Inferior parietal cortex (tissue), 1 donor: ENCODE measurements at regions not wholly inside any gene's neighbourhood (a gene's known extent, or its start where the extent isn't known, plus 50 kb on each side); places are given as distances from the start of the nearest gene placed in this dataset.
"Not testable (repeated sequence)": the region's sequence is repeated elsewhere in the genome, so short reads cannot be mapped to it uniquely, and the experiment has no call there.

Experiments used
- DNase-seq: peaks from one replicate; pipeline ENCODE4 v3.0.0-alpha.2; 2016; ENCODE audit errors: extremely low spot score

DNA sequence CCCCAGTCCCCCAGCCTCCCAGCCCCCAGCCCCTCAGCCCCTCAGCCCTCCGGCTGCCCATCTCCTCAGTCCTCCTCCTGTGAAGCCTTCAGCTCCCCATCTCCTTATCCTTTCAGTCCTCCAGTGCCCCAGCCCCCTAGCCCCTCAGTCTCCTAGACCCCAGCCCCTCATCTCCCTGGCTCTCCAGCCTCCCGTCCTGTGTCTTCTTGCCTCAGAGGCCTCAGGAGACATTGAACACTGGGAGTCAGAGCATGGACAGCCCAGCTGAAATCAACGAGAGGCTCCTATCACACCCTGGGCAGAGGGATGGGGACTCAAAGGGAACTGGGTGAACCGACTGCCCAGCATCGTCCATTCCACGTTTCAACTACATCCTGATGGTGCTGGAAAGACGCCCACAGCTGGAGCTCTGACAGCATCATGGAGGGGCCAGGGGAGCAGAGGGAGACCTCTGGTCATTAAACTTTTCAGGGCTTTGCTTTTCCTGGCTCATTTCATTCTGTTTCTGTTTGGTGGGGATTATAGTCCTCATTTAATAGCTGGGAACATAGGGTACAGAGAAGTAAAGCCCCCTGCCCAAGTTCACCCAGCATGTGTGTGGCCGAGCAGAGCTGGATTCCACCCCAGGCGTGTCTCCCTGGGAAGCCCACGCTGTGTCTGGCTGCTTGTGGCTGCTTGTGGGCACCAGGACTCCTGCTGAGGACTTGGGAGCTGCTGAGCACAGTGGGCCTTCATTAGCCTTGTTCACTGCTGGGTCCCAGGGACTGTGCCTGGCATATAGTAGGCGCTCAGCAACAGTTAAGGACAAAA, 396.7 kb downstream of the PTPRU start:
- no peak for DNase-seq

DNA sequence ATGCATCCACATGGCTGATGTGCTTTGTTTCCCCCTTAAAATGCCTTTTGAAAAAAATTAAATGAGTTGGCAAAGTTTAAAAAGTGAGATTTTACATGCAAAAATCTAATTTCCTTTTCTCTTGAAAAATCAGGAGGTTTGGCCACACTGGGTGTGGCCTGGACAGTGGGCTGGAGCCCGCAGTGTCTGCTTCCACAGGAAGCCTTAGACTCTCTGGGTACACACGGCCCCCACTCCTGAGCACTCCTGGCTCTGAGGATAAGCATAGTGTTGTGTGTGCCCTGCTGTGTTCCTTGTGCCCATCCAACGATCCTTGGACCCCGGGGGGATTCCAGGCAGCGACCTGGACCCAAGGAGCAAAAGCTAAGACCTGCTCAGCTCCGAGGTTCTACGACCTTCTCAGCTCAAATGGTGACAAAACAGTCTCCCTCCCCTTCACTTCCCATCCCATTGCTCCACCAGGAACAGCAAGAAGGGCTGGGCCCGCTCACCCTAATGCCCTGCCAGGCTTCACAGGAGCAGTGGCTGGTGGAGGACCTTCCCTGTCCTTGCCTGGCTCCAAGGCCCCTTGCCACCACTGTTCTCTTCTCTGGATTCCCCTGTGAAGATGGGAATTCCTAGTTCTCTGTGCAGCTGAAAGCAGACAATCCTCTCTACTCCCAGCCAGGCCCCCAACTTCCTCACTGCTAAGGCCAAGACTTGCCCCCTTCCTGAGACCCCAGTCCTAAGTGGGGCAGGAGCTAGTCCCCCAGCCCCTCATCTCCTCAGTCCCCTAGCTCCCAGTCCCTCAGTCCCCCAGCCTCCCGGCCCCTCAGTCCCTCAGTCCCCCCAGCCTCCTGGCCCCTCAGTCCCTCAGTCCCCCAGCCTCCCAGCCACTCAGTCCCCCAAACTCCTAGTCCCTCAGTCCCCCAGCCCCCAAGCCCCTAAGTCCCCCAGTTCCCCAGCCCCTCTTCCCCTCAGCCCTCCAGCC, 395.8 kb downstream of the PTPRU start:
- DNase-seq, result no peak

DNA sequence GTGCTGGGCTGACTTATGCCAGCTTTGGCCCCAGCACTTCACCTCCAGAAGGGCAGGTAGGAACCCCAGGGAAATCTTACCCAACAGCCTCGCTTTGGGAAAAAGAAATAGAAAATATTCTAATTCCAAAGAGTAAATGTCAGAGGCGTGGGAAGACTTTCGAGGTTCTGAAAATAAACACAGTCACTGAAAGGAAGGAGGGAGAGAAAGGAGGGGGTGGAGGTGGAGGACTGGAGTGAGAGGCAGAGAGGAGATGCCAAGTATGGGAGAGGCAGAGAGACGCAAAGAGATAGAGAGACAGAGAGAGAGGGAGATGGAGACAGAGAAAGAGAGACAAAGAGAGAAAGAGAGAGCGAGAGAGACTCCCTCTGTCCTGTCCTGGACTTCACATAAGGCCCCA, 395.0 kb downstream of the PTPRU start:
- no peak for DNase-seq

DNA sequence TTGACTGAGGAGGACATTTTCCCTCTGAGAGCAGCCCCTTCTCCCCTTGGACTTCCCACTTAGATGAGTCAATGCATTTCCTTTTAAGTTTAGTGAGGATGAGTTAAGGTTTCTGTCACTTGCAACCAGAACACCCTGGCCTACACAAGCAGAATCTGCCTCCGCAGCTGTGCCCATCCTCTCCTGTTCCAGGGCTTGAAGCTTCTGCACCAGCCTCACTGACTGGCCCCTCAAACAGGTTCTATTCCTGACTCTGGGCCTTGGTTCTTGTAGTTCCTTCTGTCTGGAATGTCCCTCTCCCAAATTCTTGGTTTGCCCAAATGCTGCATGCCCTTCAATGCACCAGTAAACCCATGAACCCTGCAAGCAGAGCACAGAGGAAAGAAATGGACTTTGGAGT, 394.4 kb downstream of the PTPRU start:
- no peak for DNase-seq

- DNase-seq, result no peak
Measured at GRCh38 chr1:29629814-29630516, 393.6 kb downstream of the PTPRU start.

- no peak for DNase-seq
Measured at GRCh38 chr1:29629401-29629800, 393.1 kb downstream of the PTPRU start.

- DNase-seq, result no peak
Measured at GRCh38 chr1:29628190-29628589, 391.9 kb downstream of the PTPRU start.

- DNase-seq, result no peak
Measured at GRCh38 chr1:29626726-29627125, 390.4 kb downstream of the PTPRU start.

DNA sequence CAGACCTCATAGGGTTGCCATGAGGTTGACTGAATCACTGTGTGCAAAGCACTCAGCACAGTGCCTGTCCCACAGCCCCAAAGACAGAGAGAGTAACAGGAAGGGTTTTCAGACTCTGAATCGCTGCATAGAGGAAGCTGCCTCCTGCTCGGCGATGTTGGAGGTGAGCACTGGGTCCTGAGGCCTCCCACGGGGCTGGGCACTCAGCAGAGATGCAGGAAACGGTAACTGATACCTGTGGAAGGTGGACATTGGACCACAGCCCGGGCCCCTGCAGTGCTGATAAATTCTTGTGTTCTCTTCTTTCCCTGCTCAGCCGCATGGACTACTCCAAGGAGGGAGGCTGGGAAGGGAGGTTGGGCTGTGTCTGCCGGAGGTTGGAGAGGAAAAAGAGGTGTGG, 389.7 kb downstream of the PTPRU start:
- no peak for DNase-seq

DNA sequence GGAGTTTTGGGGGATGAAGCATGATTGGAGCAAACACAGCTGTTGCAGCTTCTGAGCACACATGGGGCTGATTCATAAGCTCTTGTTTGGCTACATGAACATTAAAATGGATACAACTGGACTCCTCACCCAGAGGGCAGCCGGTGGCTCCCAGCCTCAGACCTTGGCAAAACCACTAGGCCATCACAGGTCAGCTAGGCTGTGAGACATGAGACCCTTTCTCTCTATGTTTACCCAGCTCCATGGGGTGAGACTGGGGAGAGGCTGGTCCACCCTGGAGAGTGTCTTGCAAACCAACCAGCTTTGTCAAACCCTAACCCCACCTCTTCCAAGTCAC, 388.7 kb downstream of the PTPRU start:
- no peak for DNase-seq

DNA sequence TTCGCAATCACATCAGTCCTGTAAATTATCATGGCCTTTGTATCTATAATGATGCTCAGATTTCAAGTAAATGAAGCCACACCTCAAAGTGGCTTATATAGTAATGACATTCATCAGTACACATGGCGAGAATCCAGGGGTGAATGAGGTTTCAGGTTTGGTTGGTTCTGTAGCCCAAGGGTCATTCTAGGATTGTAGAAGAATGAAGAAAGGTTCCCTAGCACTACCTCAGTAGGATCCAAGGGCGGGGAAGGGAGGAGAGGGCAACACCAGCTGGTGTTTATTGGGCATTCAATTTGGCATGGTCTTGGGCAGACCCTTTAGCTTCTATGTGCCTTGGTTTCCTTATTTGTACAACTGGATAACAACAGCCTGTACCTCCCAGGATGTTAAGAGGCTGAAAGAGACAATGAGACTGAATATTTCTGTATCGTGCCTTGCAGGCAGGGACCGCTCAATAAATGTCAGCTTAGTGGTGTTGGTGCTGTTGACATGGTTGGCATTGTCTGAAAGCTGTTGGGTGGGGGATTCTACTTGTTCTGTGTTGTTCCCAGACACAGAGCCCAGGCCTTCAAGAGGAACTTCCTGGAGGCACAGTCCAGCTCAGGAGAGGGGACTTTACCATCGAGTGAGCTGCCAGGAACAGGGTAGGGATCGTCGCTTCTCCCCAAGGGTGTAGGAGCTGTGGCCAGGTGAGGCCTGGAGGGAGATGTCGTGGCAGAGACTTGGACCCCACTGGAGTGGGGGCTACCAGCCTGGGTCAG, 388.2 kb downstream of the PTPRU start:
- DNase-seq, result no peak

GRCh38 chr1:29623501-29623900, 387.2 kb downstream of the PTPRU start:
- no peak for DNase-seq

DNA sequence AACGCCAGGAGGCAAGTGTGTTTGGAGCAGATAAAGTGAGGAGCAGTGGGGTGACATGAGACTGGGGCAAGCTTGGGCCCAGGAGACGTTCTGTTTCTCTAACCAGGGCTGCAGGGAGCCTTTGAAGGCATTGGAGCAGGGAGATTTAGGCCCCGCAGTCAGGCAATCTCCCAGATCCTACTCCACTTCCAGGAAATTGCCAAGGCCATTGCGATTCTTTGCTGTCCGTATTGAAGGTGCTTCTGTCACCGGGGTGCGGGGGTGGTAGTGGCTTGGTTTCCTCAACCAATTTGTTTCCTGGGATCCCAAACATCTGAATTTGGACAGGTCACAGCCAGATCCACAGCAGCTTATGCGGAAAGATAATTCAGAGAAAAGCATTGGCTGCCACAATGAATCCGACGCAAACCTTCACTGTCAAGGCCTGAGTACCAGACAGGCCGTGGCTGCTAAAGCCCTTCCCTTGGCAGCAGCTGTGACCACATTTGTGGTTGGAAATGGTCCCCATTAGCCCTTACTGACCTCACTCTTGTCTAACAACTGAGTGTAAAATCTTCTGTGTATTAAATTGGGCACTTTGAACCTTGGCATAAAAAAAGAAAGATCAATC, 385.6 kb downstream of the PTPRU start:
- no peak for DNase-seq

GRCh38 chr1:29620631-29621030, 384.3 kb downstream of the PTPRU start:
- DNase-seq, result no peak

DNA sequence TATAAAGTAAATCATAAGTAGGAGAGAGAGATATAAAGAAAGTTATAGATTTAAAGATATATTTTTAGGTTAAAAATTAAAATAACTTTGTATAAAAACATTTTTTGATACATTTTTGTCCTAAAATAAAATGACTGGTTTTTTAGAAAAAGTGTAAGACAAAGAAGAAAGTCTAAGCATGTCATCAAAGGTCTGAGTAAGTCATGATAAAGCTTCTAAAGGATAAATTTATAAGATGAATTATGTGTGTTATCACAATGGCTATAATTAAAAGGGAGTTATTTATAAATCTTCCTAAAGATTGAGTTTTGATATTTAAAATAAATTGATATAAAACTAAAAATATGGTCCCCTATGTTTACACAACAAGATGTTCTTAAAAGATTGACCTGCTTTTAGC, 370.9 kb downstream of the PTPRU start:
- no peak for DNase-seq

- not testable (repeated sequence) for DNase-seq
Measured at GRCh38 chr1:29604796-29605195, 368.5 kb downstream of the PTPRU start.

DNA sequence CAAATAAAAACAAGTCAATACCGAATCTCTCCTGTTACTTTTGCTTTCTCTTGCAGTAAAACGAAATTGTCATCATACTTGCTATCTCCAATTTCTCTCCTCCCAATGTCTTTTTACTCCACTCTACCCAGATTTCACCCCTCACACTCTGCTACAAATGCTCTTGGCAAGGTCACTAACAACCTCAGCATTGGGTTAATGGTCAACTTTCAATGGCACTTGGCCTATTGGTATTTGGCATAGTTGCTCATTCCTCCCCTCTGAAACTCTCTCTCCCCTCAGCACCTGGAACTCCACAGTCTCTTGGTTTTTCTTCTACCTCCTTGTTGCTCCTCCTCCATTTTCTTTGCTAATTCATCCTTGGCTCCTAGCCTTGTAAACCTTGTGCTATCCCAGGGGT, 367.3 kb downstream of the PTPRU start:
- DNase-seq, result no peak

DNA sequence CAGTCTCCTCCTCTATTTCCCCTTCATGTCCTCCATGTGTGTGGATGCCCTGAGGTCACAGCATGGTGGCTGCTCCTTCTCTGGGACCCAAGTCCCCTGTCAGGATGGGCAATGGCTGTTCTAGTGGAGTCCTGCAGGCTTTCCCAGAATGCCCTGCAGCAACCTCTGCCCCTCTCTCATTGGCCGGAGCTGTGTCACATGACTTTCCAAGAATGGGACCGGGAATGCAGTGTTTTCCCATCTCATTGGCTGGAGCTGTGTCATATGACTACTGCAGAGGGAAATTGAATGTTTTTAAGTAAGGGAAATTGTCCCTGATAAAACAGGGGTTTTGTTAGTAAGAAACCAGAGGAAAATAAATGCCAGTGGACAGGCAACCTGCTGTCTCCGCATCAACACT, 365.9 kb downstream of the PTPRU start:
- DNase-seq, result no peak

DNA sequence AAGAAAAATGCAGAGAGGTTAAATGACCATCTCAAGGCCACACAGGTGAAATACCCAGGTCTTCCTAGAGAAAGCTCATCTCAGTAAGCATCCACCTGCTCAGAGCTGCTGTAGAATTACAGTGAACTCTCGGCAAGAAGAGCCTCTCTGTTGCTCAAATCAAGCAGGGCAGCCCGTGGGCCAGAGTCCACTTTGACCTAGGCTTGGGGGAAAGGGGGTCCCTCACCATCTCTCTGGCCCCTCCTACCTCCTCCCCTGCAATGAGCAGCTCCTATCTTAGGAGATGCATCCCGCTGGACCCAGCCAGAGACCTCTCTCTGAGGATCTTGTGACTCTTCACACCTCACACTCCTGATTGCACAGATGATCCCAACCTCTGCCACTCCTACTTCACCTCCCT, 364.7 kb downstream of the PTPRU start:
- DNase-seq, result no peak

DNA sequence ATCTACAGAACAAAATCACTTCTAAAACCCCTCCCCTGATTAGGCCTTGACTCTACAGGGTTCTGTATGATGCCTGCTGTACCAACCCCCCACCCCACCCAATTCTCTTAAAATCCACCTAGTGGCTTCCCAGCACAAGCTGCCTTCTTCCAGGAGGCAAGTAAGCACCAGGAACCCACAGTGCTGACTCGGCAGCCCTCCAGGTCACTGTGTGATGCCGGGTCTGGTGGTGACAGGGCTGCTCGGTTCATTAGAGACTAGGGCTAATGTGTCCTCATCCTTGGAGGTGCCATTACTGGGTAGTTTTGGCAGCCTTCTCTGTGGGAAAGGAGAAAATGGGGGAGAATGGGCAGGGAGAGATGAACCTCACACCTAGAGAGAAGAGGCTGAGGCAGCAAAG, 363.5 kb downstream of the PTPRU start:
- no peak for DNase-seq

GRCh38 chr1:29599071-29599470, 362.7 kb downstream of the PTPRU start:
- no peak for DNase-seq
